Lower leg skin (tissue), 3 donors: ENCODE measurements at regions not wholly inside any gene's neighbourhood (a gene's known extent, or its start where the extent isn't known, plus 50 kb on each side); places are given as distances from the start of the nearest gene placed in this dataset.

Experiments used
- CTCF ChIP-seq, 3 donors: fragments of 450-650 bp; IDR thresholded peaks; one replicate each; pipeline ENCODE4 v1.5.1; 2016; ENCODE audit warnings: antibody characterized with exemption in 3 of 3, mild to moderate bottlenecking in 3 of 3, moderate library complexity in 2 of 3
- POLR2A ChIP-seq, 2 donors: fragments of 450-650 bp; IDR thresholded peaks; one replicate each; pipeline ENCODE4 v1.6.1; 2016 to 2017; ENCODE audit warnings: antibody characterized with exemption in 2 of 2, mild to moderate bottlenecking in 1 of 2, moderate library complexity in 1 of 2

GRCh38 chr5:111004291-111004690 is 67.2 kb upstream of the TSLP start:
- TF ChIP-seq CTCF (IDR thresholded peaks at IDR 0.05) (no peak), POLR2A (IDR thresholded peaks at IDR 0.05) (no peak)
